Neuronal stem cell (in vitro differentiated cells): ENCODE measurements at regions not wholly inside any gene's neighbourhood (a gene's known extent, or its start where the extent isn't known, plus 50 kb on each side); places are given as distances from the start of the nearest gene placed in this dataset.

Experiments used
- DNase-seq: peaks from one replicate; pipeline ENCODE4 v3.0.0-alpha.2; 2013; ENCODE audit warnings: low spot score
- H2AFZ ChIP-seq: one replicate; pipeline ENCODE4 v1.6.1; 2013; ENCODE audit warnings: mild to moderate bottlenecking, low read length, inconsistent platforms
- H2AK5ac ChIP-seq: 2 replicates; pipeline ENCODE4 v1.6.1; 2013; ENCODE audit warnings: low read depth, mild to moderate bottlenecking, inconsistent platforms, low read length, moderate library complexity, mixed read lengths
- H2BK120ac ChIP-seq: 2 replicates; pipeline ENCODE4 v1.6.1; 2013; ENCODE audit warnings: low read depth, mild to moderate bottlenecking, inconsistent platforms, low read length, moderate library complexity, mixed read lengths
- H2BK12ac ChIP-seq: one replicate; pipeline ENCODE4 v1.6.1; 2013; ENCODE audit warnings: low read length, inconsistent platforms
- H2BK15ac ChIP-seq: 2 replicates; pipeline ENCODE4 v1.6.1; 2013; ENCODE audit warnings: mild to moderate bottlenecking, low read length, inconsistent platforms, mixed read lengths
- H2BK5ac ChIP-seq: one replicate; pipeline ENCODE4 v1.6.1; 2013; ENCODE audit warnings: inconsistent platforms, mild to moderate bottlenecking, low read length, moderate library complexity
- H3K14ac ChIP-seq: one replicate; pipeline ENCODE4 v1.6.1; 2013; ENCODE audit warnings: low read length, inconsistent platforms
- H3K18ac ChIP-seq: 2 replicates; pipeline ENCODE4 v1.6.1; 2013; ENCODE audit warnings: low read length, inconsistent platforms
- H3K23ac ChIP-seq: 2 replicates; pipeline ENCODE4 v1.6.1; 2013; ENCODE audit warnings: low read depth, mild to moderate bottlenecking, mixed read lengths, low read length, inconsistent platforms; ENCODE audit not compliant: poor library complexity
- H3K27ac ChIP-seq: replicated peaks from 3 replicates; pipeline ENCODE4 v1.5.1; 2013; ENCODE audit warnings: low read length, inconsistent platforms
- H3K27me3 ChIP-seq, 3 experiments: 2 replicates each; pipeline ENCODE4 v1.6.1; 2013; ENCODE audit warnings: low read length in 3 of 3, mild to moderate bottlenecking in 2 of 3, inconsistent platforms in 1 of 3, low read depth in 1 of 3, mixed read lengths in 1 of 3, moderate library complexity in 1 of 3; ENCODE audit not compliant: control insufficient read depth in 3 of 3, insufficient read depth in 3 of 3
- H3K36me3 ChIP-seq, 2 donors: replicated peaks in 1 of 2; 2 replicates each; pipeline ENCODE4 v1.6.1; 2013; ENCODE audit warnings: low read length in 2 of 2; ENCODE audit not compliant: control insufficient read depth in 2 of 2, insufficient read depth in 2 of 2
- H3K4ac ChIP-seq: 2 replicates; pipeline ENCODE4 v1.6.1; 2013; ENCODE audit warnings: inconsistent platforms, mild to moderate bottlenecking, low read length, moderate library complexity
- H3K4me1 ChIP-seq, 2 donors: 1 replicate in 1 of 2; 2 replicates in 1 of 2; pipeline ENCODE4 v1.6.1; 2013; ENCODE audit warnings: low read length in 2 of 2, low read depth in 1 of 2; ENCODE audit not compliant: control insufficient read depth in 2 of 2, insufficient read depth in 1 of 2
- H3K4me2 ChIP-seq: one replicate; pipeline ENCODE4 v1.6.1; 2013; ENCODE audit warnings: mild to moderate bottlenecking, low read length, inconsistent platforms; ENCODE audit not compliant: insufficient read depth, poor library complexity, severe bottlenecking
- H3K4me3 ChIP-seq, 2 donors: 2 replicates each; pipeline ENCODE4 v1.5.1; 2013; ENCODE audit warnings: low read length in 2 of 2, mild to moderate bottlenecking in 2 of 2, inconsistent platforms in 1 of 2, moderate library complexity in 1 of 2
- H3K79me1 ChIP-seq: one replicate; pipeline ENCODE4 v1.6.1; 2013; ENCODE audit warnings: low read depth, mild to moderate bottlenecking, inconsistent platforms, low read length, moderate library complexity
- H3K9ac ChIP-seq: one replicate; pipeline ENCODE4 v1.6.1; 2013; ENCODE audit warnings: mild to moderate bottlenecking, low read depth, low read length, inconsistent platforms; ENCODE audit not compliant: poor library complexity
- H3K9me3 ChIP-seq, 2 donors: replicated peaks in 1 of 2; 2 replicates each; pipeline versions ENCODE3 to v1.6.1; 2013; ENCODE audit warnings: low read length in 2 of 2, mild to moderate bottlenecking in 2 of 2, inconsistent platforms in 1 of 2, low read depth in 1 of 2, mixed read lengths in 1 of 2, moderate library complexity in 1 of 2; ENCODE audit not compliant: control insufficient read depth in 2 of 2, insufficient read depth in 1 of 2
- H4K8ac ChIP-seq: one replicate; pipeline ENCODE4 v1.6.1; 2013; ENCODE audit warnings: low read depth, mild to moderate bottlenecking, inconsistent platforms, low read length, moderate library complexity
- H4K91ac ChIP-seq: one replicate; pipeline ENCODE4 v1.6.1; 2013; ENCODE audit warnings: low read length, low read depth, mild to moderate bottlenecking, inconsistent platforms; ENCODE audit not compliant: poor library complexity
- WGBS, 2 donors: extraction: QIAGEN DNeasy Blood & Tissue Kit; methylation state at CpG; one replicate each; pipeline ENCODE4 v1.1.7; 2013; ENCODE audit warnings: missing lambda C conversion rate in 2 of 2, mixed read lengths in 1 of 2; ENCODE audit not compliant: insufficient read length in 2 of 2, insufficient replicate concordance in 1 of 2; ENCODE audit errors: extremely low coverage in 2 of 2; 5-methylcytosine and 5-hydroxymethylcytosine counted together

DNA sequence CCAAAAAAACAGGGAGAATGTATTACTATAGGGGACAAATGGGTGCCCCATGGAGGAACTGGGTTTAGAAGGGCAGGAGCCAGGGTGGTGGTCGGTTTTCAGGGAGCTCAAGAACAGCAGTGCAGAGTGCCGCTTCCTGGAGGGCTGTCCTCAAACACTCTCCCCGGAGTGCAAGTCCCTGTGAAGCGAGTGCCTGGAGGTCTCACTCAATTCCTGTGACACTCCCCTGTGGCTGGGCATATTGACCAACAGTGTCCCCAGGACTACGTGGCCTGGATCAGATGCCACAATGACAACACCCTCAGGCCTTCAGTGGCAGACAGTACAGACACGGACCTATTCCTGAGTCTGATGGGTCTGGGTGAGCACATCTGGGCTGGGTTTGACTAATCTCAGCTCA lies 412.1 kb upstream of the IRX2 start:
- H3K36me3 ChIP-seq, result no peaks in the 10 kb centered on the region
- H3K27ac ChIP-seq, result no peak overlapping the region
- no peak overlapping the region for H3K14ac ChIP-seq
- no peaks in the 10 kb centered on the region for H3K9me3 ChIP-seq
- no peak overlapping the region for H2BK15ac ChIP-seq
- no peak overlapping the region for H3K4ac ChIP-seq
- DNase-seq, result no peak
- no peak overlapping the region for H4K8ac ChIP-seq
- no peak overlapping the region for H3K23ac ChIP-seq
- H2BK12ac ChIP-seq, result no peak overlapping the region
- H2AFZ ChIP-seq, result no peak overlapping the region
- H2AK5ac ChIP-seq, result peak overlapping the region; percentile 17
- no peak overlapping the region for H2BK5ac ChIP-seq
- no peak overlapping the region for H3K9ac ChIP-seq
- no peaks in the 10 kb centered on the region for H3K4me1 ChIP-seq
- no peaks in the 10 kb centered on the region for H3K79me1 ChIP-seq
- peak overlapping the region in 1 of 2 donors; percentile 5 for H3K4me3 ChIP-seq
- H3K27me3 ChIP-seq, result no peaks in the 10 kb centered on the region
- H3K18ac ChIP-seq, result no peak overlapping the region
- no peak overlapping the region for H3K4me2 ChIP-seq
- no peak overlapping the region for H2BK120ac ChIP-seq
- H4K91ac ChIP-seq, result no peak overlapping the region
- WGBS, 2 donors, result no CpG with 5 or more reads among the region's 6 CpGs

DNA sequence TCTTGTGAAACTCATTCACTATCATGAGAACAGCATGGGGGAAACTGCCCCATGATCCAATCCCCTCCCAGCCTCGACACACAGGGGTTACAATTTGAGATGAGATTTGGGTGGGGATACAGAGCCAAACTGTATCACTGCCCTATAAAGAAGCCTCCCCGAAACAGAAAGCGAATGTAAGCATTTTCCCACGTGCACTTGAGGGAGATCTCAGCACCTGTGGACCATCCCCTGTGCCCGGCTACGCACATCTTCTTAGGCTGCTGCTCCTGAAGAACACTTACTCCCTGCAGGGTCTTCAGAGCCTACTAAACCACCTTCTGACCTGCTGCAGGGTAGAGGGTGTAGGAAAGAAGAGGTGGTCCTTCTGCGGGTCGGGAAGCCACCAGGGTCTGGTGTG lies 410.2 kb upstream of the IRX2 start:
- Histone ChIP-seq H3K27ac (no peak overlapping the region), H2AFZ (no peak overlapping the region), H2AK5ac (no peak overlapping the region), H2BK12ac (no peak overlapping the region), H3K4ac (no peak overlapping the region), H3K4me1 (no peaks in the 10 kb centered on the region), H4K91ac (no peak overlapping the region), H3K4me3 (no peak overlapping the region), H2BK120ac (no peak overlapping the region), H4K8ac (no peak overlapping the region), H3K23ac (no peak overlapping the region), H3K4me2 (no peak overlapping the region), H3K14ac (no peak overlapping the region), H3K36me3 (no peaks in the 10 kb centered on the region), H2BK15ac (no peak overlapping the region), H3K9me3 (peaks cover 0 to 2% of the 10 kb centered on the region in 2 donors), H3K9ac (no peak overlapping the region), H3K27me3 (no peaks in the 10 kb centered on the region), H3K18ac (no peak overlapping the region), H3K79me1 (no peaks in the 10 kb centered on the region), H2BK5ac (no peak overlapping the region)
- no CpG with 5 or more reads among the region's 8 CpGs for WGBS, 2 donors
- no peak for DNase-seq

DNA sequence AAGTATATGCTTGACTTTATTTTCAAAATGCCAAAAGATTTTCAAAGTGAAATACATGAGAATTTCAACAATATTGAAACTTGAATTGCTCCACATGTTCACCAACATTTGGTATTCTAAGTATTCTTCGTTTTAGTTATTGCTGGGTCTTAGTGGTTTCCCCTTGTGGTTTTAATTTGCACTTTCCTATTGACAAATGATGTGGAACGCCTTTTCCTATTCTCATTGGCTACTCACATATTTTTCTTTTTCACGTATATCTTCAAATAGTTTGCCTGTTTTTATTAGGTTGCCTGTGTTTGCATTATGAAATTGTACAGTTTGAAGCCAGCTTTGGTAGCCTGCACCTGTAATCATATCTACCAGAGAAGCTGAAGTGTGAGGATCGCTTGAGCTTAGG lies 405.7 kb upstream of the IRX2 start:
- Histone ChIP-seq H3K4me3 (no peak overlapping the region), H3K79me1 (no peaks in the 10 kb centered on the region), H3K9me3 (peaks cover 0 to 2% of the 10 kb centered on the region in 2 donors), H4K8ac (no peak overlapping the region), H3K18ac (no peak overlapping the region), H3K36me3 (no peaks in the 10 kb centered on the region), H2BK5ac (no peak overlapping the region), H3K23ac (no peak overlapping the region), H2AK5ac (no peak overlapping the region), H2BK120ac (no peak overlapping the region), H2AFZ (no peak overlapping the region), H2BK12ac (no peak overlapping the region), H3K14ac (no peak overlapping the region), H3K4me2 (no peak overlapping the region), H4K91ac (no peak overlapping the region), H2BK15ac (no peak overlapping the region), H3K4me1 (no peaks in the 10 kb centered on the region), H3K9ac (no peak overlapping the region), H3K27ac (no peak overlapping the region), H3K4ac (no peak overlapping the region), H3K27me3 (no peaks in the 10 kb centered on the region)
- DNase-seq, result no peak
- no CpG with 5 or more reads among the region's 4 CpGs for WGBS, 2 donors

DNA sequence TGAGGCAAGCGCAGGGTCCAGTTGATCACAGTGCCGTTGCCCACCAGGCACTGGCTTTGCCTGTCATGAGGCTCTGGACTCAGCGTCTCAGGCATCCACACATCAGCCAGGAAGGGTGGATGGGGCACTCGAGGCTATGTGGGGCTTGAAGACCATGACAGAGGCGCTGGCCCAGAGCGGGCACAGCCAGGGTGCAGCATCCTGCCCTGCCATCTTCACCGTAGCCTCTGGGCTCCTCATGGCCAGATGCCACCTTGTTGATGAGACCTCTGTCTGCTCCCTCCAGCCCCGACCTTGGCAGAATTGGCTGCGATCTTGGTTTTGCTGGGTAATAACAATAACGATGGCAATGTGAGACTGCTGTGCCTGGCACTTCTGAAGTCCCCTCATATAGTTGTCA lies 404.2 kb upstream of the IRX2 start:
- H4K91ac ChIP-seq, result no peak overlapping the region
- DNase-seq, result no peak
- WGBS, 2 donors, result no CpG with 5 or more reads among the region's 10 CpGs
- H3K27me3 ChIP-seq, result no peaks in the 10 kb centered on the region
- no peak overlapping the region for H4K8ac ChIP-seq
- no peaks in the 10 kb centered on the region for H3K36me3 ChIP-seq
- H2AK5ac ChIP-seq, result peak overlapping the region; percentile 60
- H2BK12ac ChIP-seq, result peak overlapping the region; percentile 60
- no peak overlapping the region for H2AFZ ChIP-seq
- H3K23ac ChIP-seq, result peak overlapping the region; percentile 76
- no peaks in the 10 kb centered on the region for H3K4me1 ChIP-seq
- no peak overlapping the region for H3K27ac ChIP-seq
- no peak overlapping the region for H3K4me3 ChIP-seq
- H3K9ac ChIP-seq, result no peak overlapping the region
- peaks cover 0 to 2% of the 10 kb centered on the region in 2 donors for H3K9me3 ChIP-seq
- H2BK120ac ChIP-seq, result no peak overlapping the region
- H3K4me2 ChIP-seq, result no peak overlapping the region
- H3K4ac ChIP-seq, result no peak overlapping the region
- H3K18ac ChIP-seq, result peak overlapping the region; percentile 29
- no peak overlapping the region for H2BK5ac ChIP-seq
- no peaks in the 10 kb centered on the region for H3K79me1 ChIP-seq
- H2BK15ac ChIP-seq, result peak overlapping the region; percentile 70
- no peak overlapping the region for H3K14ac ChIP-seq
